Caki2 (cell line): ENCODE measurements at regions not wholly inside any gene's neighbourhood (a gene's known extent, or its start where the extent isn't known, plus 50 kb on each side); places are given as distances from the start of the nearest gene placed in this dataset.
"Not testable (repeated sequence)": the region's sequence is repeated elsewhere in the genome, so short reads cannot be mapped to it uniquely, and the experiment has no call there.

Source experiments
- DNase-seq: peaks from one replicate; pipeline ENCODE4 v3.0.0-alpha.2; 2015; ENCODE audit warnings: low read depth
- in situ Hi-C: cut with HindIII; loops from 2 replicates; pipeline ENCODE4 v1.10.0; 2016; ENCODE audit warnings: low sequenced_read_pairs, low pct_unique_long_range_greater_than_20kb, mixed read lengths

DNA sequence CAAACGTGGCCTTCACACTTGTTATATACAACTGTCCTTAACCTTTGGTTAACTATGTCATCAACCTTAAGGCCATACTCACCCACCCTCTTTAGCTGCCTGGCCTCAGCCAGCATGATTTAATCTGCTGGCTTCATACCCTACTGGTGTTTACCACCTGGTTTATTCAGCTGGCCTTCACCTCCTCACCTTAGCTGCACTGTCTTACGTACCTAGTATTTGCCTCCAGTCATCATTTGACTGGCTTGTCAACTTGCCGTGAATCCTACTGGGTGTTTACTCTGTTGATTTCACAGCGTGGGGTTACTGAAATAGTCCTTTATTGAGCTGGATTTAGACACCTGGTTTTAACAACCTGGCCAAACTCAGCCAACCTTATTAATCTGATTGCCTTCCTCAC lies 102.8 kb downstream of the IL12A start:
- in situ Hi-C loops = no loop called here
- DNase-seq = no peak

DNA sequence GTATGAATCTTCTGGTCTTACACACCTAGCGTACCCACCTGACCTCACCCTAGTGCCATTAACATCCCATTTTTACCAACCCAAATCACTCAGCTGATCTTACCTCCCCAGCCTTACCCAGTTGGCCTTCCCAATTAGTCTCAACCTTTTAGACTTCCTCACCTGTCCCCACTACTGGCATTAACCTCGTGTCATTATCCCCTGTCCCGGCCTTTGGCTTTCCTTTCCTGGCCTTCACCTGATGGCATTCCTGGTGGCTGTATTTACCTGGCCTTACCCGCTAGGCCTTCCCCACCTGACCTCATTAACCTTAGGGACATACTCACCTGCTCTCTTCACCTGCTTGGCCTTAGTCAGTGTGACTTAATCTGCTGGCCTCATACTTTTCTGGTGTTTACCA lies 104.1 kb downstream of the IL12A start:
- in situ Hi-C loops = no loop called here
- no peak for DNase-seq

DNA sequence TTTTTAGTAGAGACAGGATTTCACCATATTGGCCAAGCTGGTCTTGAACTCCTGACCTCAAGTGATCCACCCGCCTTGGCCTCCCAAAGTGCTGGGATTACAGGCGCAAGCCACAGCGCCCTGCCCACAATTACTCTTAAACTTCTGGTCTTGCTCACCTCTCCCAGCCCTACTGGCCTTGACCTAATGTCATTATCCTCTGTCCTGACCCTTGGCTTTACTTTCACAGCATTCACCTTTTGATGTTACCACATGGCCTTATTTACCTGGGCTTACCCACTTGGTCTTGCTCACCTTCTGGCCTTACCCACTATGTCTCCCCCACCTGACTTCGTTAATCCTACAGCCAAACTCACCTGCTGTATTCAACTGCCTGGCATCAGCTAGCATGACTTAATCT lies 105.9 kb downstream of the IL12A start:
- in situ Hi-C loops = no loop called here
- no peak for DNase-seq

DNA sequence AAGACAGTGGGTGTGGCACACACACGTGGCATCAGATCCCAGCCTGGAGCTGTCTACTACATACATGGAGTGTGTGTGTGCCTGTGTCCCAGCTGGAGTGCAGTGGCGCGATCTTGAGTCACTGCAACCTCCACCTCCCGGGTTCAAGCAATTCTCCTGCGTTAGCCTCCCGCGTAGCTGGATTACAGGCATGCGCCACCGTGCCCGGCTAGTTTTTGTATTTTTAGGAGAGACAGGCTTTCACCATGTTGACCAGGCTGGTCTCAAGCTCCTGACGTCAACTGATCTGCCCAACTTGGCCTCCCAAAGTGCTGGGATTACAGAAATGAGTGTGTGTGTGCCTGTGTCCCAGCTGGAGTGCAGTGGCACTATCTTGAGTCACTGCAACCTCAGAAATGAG lies 108.8 kb downstream of the IL12A start:
- in situ Hi-C loops = no loop called here
- no peak for DNase-seq

DNA sequence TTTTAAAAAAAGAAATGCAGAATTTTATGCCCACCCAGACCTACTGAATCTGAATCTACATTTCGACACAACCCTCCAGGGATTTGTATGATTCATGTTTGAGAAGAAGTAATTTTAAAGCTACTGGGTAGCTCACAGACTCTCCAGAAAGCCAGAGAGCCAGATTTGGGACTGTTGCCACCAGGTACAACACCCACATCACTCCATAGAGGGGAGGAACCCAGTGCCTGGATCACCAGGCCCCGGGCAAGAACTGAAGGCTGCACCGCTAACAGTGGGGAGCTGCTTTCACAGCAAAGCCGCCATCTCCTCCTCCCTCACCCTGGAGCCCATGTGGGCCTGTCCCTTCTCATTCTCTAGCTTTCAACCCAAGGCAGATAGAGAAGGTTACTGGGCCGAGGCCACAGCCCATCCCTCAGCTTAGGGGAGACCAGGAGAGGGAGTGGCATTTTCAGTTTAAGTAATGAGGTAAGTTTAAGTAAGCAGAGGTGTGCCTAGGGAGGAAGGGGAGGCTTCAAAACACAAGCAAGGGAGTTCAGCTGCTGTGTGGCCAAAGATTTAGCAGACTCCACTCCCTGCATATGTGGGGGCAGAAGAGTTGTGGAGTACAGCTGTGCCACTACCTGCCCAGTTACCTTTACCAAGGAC lies 109.8 kb downstream of the IL12A start:
- no peak for DNase-seq
- in situ Hi-C loops = no loop called here

DNA sequence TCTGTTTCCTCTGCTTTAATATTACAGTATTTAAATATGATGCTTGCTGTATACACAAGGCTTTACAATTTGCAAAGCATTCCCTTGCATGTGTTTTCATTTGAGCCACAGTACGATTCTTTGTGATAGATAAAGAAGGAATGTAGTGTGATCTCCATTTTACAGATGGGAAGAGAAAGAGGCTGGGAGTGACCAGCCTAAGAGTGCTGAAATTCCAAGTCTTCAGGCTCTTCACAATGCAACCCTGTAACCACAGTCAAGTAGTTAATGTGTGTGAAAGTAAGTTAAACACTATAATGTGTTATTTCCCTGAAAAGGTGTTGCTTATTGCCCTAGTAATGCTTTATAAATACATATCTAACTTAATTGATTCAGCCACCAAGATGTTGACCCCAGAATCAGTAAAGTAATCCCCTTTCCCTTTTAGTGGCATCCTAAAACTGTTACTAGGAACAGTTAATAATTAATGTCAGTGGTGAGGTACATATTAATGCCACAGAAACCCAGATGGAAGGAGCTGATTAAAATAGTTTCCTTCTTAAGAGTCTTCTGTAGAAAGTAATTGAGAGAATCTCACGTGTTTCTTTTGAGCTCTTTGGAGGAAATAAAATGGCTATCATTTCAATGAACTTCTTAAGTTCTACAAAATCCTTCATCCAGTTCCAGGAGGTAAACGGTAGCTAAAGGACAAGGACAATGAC lies 110.4 kb downstream of the IL12A start:
- in situ Hi-C loops = no loop called here
- no peak for DNase-seq

DNA sequence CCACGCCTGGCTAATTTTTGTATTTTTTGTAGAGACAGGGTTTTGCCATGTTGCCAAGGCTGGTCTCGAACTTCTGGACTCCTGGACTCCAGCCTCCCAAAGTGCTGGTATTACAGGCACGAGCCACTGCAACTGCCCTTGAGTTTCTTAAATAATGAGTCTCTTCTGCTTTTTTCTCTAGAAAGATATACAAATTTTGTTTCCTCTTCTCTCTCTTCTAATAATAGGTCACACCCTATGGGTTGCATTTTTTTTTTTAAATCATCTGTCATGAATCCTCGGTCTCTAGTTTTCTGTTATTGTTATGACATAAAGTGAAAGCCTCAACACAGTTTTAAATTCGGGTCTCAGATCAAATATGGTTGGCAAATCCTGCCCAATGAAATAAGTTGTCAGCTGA lies 111.2 kb downstream of the IL12A start:
- DNase-seq = no peak
- in situ Hi-C loops = no loop called here

DNA sequence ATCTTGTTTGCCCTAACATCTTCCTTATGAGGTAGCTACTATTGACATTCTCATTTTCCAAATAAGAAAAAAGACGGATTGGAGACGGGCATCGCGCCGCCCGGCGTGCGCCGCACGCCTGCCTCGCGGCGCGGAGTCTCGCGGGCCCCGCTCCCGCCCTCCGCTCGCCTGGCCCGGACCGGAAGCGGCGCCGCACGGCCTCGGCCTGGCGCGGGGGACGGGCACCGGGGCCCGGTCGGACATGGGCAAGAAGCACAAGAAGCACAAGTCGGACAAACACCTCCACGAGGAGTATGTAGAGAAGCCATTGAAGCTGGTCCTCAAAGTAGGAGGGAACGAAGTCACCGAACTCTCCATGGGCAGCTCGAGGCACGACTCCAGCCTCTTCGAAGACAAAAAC lies 112.0 kb downstream of the IL12A start:
- in situ Hi-C loops = no loop called here

DNA sequence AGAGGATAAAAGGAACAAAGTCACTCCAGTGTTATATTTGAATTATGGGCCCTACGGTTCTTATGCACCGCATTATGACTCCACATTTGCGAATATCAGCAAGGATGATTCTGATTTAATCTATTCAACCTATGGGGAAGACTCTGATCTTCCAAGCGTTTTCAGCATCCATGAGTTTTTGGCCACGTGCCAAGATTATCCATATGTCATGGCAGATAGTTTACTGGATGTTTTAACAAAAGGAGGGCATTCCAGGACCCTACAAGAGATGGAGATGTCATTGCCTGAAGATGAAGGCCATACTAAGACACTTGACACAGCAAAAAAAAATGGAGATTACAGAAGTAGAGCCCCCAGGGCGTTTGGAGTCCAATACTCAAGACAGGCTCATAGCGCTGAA lies 113.4 kb downstream of the IL12A start:
- in situ Hi-C loops, DNase-seq: not testable (repeated sequence)

More for the DNA sequence above, 112.0 kb downstream of the IL12A start:
- no peak for DNase-seq

DNA sequence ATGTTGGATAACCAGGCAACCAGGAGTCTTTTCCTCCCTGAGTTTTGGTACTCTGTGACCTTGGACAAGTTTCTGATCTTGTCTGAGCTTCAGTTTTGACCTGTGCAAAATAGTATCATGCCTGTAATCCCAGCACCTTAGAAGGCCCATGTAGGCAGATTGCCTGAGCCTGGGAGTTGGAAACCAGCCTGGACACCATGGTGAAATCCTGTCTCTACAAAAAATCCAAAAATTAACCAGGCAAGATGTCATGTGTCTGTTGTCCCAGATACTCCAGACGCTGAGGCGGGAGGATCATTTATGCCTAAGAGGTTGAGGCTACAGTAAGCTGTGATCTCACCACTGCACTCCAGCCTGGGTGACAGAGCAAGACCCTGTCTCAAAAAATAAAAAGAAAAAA lies 114.8 kb downstream of the IL12A start:
- no peak for DNase-seq
- in situ Hi-C loops = no loop called here

DNA sequence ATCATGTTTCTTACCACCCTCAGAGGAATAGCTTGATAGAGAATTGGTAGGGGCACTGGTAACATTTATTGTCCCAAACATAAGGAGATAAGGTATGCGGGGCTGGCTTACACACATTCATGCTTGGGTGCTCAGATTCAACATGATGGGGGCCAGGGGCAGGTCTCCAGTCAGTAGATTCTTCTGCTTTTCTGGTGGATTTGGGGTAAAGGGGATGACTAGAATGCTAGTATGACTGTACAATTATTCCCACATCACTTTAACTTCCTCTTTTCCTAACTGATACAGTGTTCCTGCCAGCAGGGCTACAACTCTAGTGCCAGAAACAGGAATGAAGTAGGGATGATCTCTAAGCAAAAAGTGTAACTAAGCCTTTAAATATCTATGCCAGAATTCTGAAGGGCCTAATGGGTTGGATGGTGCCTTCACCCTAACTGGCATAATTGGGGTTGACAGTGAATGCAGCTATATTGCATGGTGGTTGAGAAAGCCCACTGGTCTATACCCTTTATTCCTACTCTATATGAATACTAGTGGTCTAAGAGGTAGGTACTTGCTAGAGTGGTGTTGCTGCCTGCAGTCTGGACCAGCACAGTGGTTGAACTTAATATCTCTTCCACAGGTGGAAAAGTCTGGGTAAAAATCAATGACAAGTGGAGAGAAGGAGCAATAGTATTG lies 117.4 kb downstream of the IL12A start:
- no peak for DNase-seq
- in situ Hi-C loops = no loop called here

DNA sequence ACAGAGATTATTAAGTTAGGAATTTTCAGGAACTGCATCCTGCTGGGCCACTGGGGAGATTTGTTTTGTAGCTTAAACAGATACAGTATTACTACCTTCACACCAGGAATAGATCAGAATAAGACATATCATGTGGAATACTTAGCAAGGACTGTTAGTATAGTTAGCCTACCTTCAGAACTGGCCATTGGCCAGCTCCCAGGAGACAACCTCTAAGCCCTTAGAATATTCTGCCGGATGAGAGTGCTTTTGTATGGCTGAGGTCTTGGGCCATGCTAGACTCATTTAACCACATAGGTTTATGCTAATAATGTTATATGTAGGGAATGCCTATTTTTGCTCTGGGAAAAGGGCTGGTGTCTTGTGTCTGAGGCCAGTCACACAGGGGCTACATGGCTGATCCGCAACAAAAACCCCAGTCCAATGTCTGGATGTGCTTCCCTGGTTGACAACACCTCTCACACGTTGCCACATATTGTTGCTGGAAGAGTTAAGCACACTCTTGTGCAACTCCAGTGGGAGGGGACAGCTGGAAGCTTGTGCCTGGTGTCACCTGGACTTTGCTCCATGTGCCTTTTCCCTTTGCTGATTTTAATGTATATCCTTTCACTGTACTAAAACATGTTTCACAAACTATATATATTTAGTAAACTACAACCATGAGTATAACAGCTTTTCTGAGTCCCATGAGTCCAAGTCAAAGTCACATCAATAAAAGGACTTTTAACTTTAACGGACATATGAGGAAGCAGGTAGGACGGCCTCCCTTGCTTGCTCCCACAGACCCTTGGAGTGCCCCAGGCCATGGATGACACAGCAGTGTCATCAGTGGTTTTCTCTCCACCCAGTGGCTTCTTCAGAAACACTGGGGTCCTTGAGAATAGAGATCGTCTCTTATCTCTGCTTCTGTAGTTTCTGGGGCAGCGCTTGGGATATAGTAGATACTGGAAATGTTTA lies 118.0 kb upstream of the C3orf80 start:
- DNase-seq = no peak
- in situ Hi-C loops = no loop called here

DNA sequence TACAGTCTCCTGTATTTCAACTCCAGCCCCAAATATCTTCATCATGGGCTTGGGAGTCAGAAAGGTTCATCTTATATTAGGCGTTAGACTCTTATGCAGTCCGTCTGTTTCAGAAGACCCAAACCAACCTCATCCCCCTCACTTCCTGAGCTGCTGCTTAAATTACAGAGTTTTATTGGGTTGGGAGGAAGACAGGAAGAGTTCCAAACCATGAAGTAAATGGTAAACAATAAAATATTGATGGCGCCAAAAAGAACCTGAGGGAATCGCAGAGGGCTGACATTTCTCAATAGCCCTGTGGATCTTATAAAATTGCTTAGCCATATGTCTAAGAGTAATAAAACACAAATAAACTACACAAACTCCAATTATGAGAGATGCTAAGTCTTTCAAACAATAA lies 116.9 kb upstream of the C3orf80 start:
- in situ Hi-C loops = no loop called here

DNA sequence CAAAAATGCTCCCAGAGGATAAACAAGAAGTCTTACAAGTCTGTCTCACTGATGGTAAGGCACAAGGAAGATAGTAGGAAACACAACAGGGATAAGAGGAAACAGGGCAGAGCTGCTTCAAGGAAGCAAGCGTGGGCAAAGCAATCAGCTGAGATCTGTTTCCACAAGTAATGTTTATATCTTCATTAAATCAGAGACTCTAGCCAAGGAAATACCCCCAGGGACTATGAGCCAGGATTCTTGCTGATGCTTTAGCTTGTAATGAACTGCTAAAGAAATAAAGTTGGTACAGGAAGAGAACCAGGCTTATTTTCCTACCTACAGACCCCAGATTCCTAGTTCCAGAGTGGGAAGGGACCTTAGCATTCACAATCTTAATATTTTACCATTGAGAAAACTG lies 112.7 kb upstream of the C3orf80 start:
- no peak for DNase-seq
- in situ Hi-C loops = no loop called here

More for the DNA sequence above, 116.9 kb upstream of the C3orf80 start:
- DNase-seq = no peak

DNA sequence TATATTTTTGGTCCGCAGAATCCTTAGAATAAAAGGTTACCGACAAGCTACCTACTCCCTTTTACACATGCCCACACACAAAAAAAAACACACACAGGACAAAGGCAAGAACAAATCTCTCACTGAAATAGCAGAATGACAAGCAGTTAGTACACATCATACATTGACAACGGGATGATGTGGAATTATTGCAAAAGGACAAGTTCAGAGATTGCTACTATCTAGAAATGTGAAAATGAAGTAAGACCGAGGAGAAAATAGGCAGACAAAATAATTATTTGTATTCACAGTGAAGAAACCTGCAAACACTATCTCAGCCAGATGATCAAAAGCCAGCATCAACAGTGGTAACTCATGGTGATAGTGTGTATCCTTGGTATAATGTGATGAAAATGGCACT lies 112.2 kb upstream of the C3orf80 start:
- DNase-seq = no peak
- in situ Hi-C loops = no loop called here

DNA sequence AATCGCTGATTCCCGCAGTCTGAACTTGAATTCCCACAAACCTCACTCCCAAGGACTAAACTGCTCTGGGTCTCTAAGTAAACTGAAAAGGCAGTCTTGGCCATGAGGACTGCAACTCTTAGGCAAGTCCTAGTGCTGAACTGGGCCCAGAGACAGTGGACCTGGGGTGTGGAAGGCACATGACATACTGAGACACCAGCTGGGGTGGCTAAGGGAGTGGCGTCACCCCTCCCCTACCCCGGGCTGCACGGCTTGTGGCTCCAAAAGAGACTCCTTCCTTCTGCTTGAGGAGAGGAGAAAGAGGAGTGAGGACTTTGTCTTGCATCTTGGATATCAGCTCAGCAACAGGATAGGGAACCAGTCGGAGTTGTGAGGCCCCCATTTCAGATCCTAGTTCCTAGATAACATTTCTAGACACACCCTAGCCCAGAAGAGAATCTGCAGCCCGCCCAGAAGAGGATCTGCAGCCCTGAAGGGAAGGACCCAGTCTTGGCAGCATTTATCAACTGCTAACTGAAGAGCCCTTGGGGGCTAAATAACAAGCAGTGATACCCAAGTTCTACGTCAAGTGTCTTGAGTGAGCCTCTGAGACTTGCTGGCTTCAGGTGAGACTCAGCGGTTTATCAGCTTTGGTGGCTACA lies 110.7 kb upstream of the C3orf80 start:
- in situ Hi-C loops = no loop called here
- DNase-seq = no peak

DNA sequence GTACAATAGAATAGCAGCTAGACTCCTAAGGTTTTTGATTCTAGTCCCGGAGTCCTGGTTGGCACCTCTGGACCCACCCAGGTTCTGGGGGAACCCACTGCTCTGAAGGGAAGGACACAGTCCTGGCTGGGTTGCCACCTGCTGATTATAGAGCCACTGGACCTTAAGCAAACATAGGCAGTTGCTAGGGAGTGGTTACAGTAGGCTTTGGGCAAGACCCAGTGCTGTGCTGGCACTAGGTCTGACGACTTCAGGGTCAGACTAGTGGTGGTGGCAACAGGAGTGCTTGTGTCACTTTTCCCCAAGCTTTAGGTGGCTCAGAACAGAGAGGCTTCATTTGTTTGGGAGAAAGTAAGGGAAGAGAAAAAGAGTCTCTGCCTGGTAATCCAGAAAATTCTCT lies 109.8 kb upstream of the C3orf80 start:
- in situ Hi-C loops = no loop called here
- DNase-seq = no peak

DNA sequence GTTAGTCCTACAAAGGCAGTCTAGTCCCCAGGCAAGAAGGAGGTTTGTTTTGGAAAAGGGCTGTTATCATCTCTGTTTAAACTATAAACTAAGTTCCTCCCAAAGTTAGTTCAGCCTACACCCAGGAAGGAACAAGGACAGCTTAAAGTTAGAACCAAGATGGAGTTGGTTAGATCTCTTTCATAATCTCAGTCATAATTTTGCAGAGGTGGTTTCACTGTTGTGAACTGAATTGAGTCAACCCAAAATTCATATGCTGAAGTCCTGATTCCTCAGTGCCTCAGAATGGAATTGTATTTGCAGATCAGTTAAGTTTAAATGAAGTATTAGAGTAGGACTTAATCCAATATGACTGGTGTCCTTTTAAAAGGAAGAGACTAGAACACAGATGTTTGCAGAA lies 101.0 kb upstream of the C3orf80 start:
- no peak for DNase-seq
- in situ Hi-C loops = no loop called here
